ENCODE measurements at regions not wholly inside any gene's neighbourhood (a gene's known extent, or its start where the extent isn't known, plus 50 kb on each side); places are given as distances from the start of the nearest gene placed in this dataset.

GRCh38 chr7:17689361-17689902 is 250.9 kb downstream of the SNX13 start:
- Histone ChIP-seq H3K4me1 (no peaks in the 10 kb centered on the region), H3K4me3 (no peak overlapping the region), H3K9me3 (no peaks in the 10 kb centered on the region), H3K27ac (no peak overlapping the region), H3K27me3 (no peaks in the 10 kb centered on the region), H3K36me3 (replicated peaks in 1 of 2; ENCODE audit: insufficient read depth in 1 of 2, low read depth in 2 of 2) (no peaks in the 10 kb centered on the region)
- ATAC-seq (no peak), DNase-seq (no peak)
- intact Hi-C loops (cut with DNase I), result no loop called here
- no peak for TF ChIP-seq CTCF (IDR thresholded peaks at IDR 0.05)
- TF ChIP-seq POLR2A (IDR thresholded peaks at IDR 0.05), result no peak
- WGBS, 2 donors, result 26 to 37% methylated on average over 5 of the region's 5 CpGs

GRCh38 chr7:17690030-17690429 is 250.3 kb downstream of the SNX13 start:
- TF ChIP-seq POLR2A (IDR thresholded peaks at IDR 0.05), result no peak
- no peak for TF ChIP-seq CTCF (IDR thresholded peaks at IDR 0.05)
- H3K4me1 ChIP-seq, result no peaks in the 10 kb centered on the region
- H3K27ac ChIP-seq, result no peak overlapping the region
- intact Hi-C loops (cut with DNase I), result no loop called here
- no peaks in the 10 kb centered on the region for H3K9me3 ChIP-seq
- no peak for ATAC-seq
- DNase-seq, result peak in 1 of 4 donors; percentile 37
- H3K4me3 ChIP-seq, result no peak overlapping the region
- H3K27me3 ChIP-seq, result no peaks in the 10 kb centered on the region
- 54 to 75% methylated on average over 4 of the region's 4 CpGs for WGBS, 2 donors
- H3K36me3 ChIP-seq (replicated peaks in 1 of 2; ENCODE audit: insufficient read depth in 1 of 2, low read depth in 2 of 2), result no peaks in the 10 kb centered on the region

GRCh38 chr7:17696422-17696821 is 243.9 kb downstream of the SNX13 start:
- intact Hi-C loops (cut with DNase I), result no loop called here
- WGBS, 2 donors, result 46 to 56% methylated on average over 6 of the region's 6 CpGs
- no peak for DNase-seq
- no peaks in the 10 kb centered on the region for H3K4me1 ChIP-seq
- no peak overlapping the region for H3K4me3 ChIP-seq
- no peaks in the 10 kb centered on the region for H3K36me3 ChIP-seq (replicated peaks in 1 of 2; ENCODE audit: insufficient read depth in 1 of 2, low read depth in 2 of 2)
- no peak for TF ChIP-seq POLR2A (IDR thresholded peaks at IDR 0.05)
- no peak for TF ChIP-seq CTCF (IDR thresholded peaks at IDR 0.05)
- ATAC-seq, result no peak
- H3K9me3 ChIP-seq, result peaks cover 0 to 18% (median 0%) of the 10 kb centered on the region in 3 donors
- no peak overlapping the region for H3K27ac ChIP-seq
- no peaks in the 10 kb centered on the region for H3K27me3 ChIP-seq

DNA sequence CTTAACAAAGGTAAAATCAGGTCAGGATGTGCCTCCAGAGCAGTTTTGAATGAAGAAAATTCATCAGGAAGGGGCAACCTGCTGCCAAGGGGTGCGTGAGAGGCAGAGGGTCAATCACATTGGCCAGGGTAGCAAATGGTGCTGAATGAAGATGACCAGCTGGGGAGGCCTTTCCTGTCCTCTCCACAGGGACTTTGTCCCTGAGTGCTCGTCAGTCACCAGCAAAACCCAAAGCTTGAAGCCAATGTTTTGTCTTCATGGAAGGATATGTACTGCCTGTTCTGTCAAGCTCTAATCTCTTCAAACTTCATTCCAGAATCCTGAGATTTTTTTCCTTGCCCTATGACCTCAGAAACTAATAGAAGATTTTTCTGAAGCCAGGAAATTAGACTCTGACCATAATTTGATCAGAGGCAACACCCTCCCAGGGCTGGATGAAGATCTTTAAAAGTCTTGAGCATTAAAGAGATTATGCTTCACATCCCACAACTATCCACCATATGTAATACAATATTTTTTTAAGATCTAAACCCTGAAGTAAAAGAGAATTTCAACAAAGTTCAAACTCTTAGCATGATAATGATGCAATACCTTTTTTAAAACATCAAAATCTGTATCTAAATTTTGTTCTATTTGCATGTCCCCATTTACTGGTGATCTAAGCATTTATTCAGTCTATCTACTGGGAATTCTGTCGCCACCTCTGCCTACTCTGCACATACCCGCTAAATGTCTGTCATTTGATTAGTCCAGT is 243.0 kb downstream of the SNX13 start:
- H3K27me3 ChIP-seq, result no peaks in the 10 kb centered on the region
- no peak for ATAC-seq
- no peak overlapping the region for H3K27ac ChIP-seq
- 77 to 80% methylated on average over 4 of the region's 4 CpGs for WGBS, 2 donors
- TF ChIP-seq CTCF (IDR thresholded peaks at IDR 0.05), result no peak
- H3K9me3 ChIP-seq, result peaks cover 0 to 18% (median 0%) of the 10 kb centered on the region in 3 donors
- H3K36me3 ChIP-seq (replicated peaks in 1 of 2; ENCODE audit: insufficient read depth in 1 of 2, low read depth in 2 of 2), result no peaks in the 10 kb centered on the region
- no peak for DNase-seq
- H3K4me3 ChIP-seq, result no peak overlapping the region
- intact Hi-C loops (cut with DNase I), result no loop called here
- no peaks in the 10 kb centered on the region for H3K4me1 ChIP-seq

DNA sequence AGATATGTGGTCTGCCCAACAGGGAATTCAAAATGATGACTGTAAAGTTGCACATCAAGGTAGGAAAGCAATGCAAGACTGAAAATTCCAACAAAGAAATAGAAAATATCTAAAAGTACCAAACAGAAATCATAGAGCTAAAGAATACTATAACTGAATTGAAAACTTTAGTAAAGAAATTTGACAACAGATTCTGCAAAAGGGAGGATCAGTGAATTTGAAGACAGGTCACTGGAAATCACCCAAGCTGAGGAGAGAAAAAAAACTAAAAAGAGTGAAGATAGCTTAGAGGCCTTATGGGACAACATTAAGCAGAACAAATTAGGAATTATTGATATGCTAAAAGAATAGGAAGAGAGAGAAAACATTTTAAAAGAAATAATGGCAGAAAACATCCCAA is 240.6 kb downstream of the SNX13 start:
- intact Hi-C loops (cut with DNase I), result no loop called here
- Histone ChIP-seq H3K4me1 (no peaks in the 10 kb centered on the region), H3K4me3 (no peak overlapping the region), H3K9me3 (peaks cover 0 to 18% (median 0%) of the 10 kb centered on the region in 3 donors), H3K27me3 (no peaks in the 10 kb centered on the region), H3K36me3 (replicated peaks in 1 of 2; ENCODE audit: insufficient read depth in 1 of 2, low read depth in 2 of 2) (no peaks in the 10 kb centered on the region), H3K27ac (no peak overlapping the region)
- no peak for TF ChIP-seq CTCF (IDR thresholded peaks at IDR 0.05)
- TF ChIP-seq POLR2A (IDR thresholded peaks at IDR 0.05), result no peak
- ATAC-seq (no peak), DNase-seq (no peak)
